K562 (cell line): ENCODE measurements at regions not wholly inside any gene's neighbourhood (a gene's known extent, or its start where the extent isn't known, plus 50 kb on each side); places are given as distances from the start of the nearest gene placed in this dataset.

ENCODE experiments used
- ATAC-seq: fragments of 200-7000 bp; cut with Tn5 transposase; 3 replicates; pipeline ENCODE4 v1.9.1; 2020; ENCODE audit warnings: moderate library complexity
- BruUV-seq: library from RNA; stranded (reverse); fragments of 400-500 nt; replicated peaks from 2 replicates; lab custom pipeline; 2021; lab: Mats Ljungman, UMichigan
- CTCF ChIA-PET: fragments of 300-600 bp; formaldehyde crosslinking; extraction: SDS; loops from one replicate; lab custom pipeline; 2021; ENCODE audit warnings: low intra/inter-chr PET ratio; lab: Yijun Ruan, JAX
- POLR2A ChIA-PET: fragments of 300-600, 350-650 bp; sonication (Branson Sonifier 250); formaldehyde crosslinking; extraction: SDS; loops from one replicate; lab custom pipeline; 2021; ENCODE audit warnings: antibody characterized with exemption, inconsistent platforms; lab: Yijun Ruan, JAX
- DNase-seq, 4 experiments: peaks; one replicate each; pipeline versions ENCODE4 v3.0.0 to v3.0.0-alpha.2; 2011 to 2018; ENCODE audit warnings: low spot score in 3 of 4, mixed read lengths in 3 of 4; ENCODE audit errors: extremely low read depth in 1 of 4
- FAIRE-seq: peaks from 2 replicates; lab custom pipeline; 2011; peaks lifted over from hg19 to GRCh38; lab: Jason Lieb, UNC
- H2AFZ ChIP-seq: 2 replicates; pipeline ENCODE4 v1.6.0; 2011; ENCODE audit warnings: low read depth, low read length, control low read depth, inconsistent platforms
- H3K27ac ChIP-seq: fragments of 200-600 bp; 3 replicates; pipeline ENCODE4 v1.8.0; 2011; ENCODE audit warnings: low read depth, mild to moderate bottlenecking, control low read depth, inconsistent platforms, low read length, moderate library complexity, mixed read lengths; ENCODE audit errors: extremely low read depth
- H3K27me3 ChIP-seq, 2 experiments: fragments of 300-600 bp in 1 of 2; 2 replicates in 1 of 2; 3 replicates in 1 of 2; pipeline versions ENCODE4 v1.6.0 to v1.8.0; 2011; ENCODE audit warnings: inconsistent platforms in 2 of 2, low read length in 2 of 2, mild to moderate bottlenecking in 1 of 2, mixed read lengths in 1 of 2, moderate library complexity in 1 of 2; ENCODE audit not compliant: control insufficient read depth in 2 of 2, insufficient read depth in 2 of 2
- H3K36me3 ChIP-seq: fragments of 300-600 bp; 3 replicates; pipeline ENCODE4 v1.8.0; 2011; ENCODE audit warnings: mild to moderate bottlenecking, low read length, inconsistent platforms; ENCODE audit not compliant: control insufficient read depth, insufficient read depth
- H3K4me1 ChIP-seq, 2 experiments: fragments of 200-600 bp in 1 of 2; replicated peaks in 1 of 2; 2 replicates in 1 of 2; 3 replicates in 1 of 2; pipeline versions ENCODE4 v1.5.1 to v1.8.0; 2011; ENCODE audit warnings: inconsistent platforms in 2 of 2, low read length in 2 of 2, mild to moderate bottlenecking in 1 of 2, mixed read lengths in 1 of 2, moderate library complexity in 1 of 2; ENCODE audit not compliant: control insufficient read depth in 2 of 2, insufficient read depth in 2 of 2
- H3K4me2 ChIP-seq: 2 replicates; pipeline ENCODE4 v1.6.1; 2011; ENCODE audit warnings: low read length, control low read depth, inconsistent platforms, mixed read lengths; ENCODE audit not compliant: insufficient read depth
- H3K4me3 ChIP-seq: fragments of 200-600 bp; sonication (generic), shearing (Covaris generic); 2 replicates; pipeline ENCODE4 v1.5.1; 2016; ENCODE audit warnings: control low read depth, inconsistent platforms
- H3K79me2 ChIP-seq: fragments of 200-600 bp; 3 replicates; pipeline ENCODE4 v1.8.0; 2011; ENCODE audit warnings: low read length, inconsistent platforms; ENCODE audit not compliant: control insufficient read depth, insufficient read depth
- H3K9ac ChIP-seq, 2 experiments: 2 replicates each; pipeline versions ENCODE4 v1.6.0 to v1.6.1; 2011; ENCODE audit warnings: low read depth in 2 of 2, low read length in 2 of 2, control low read depth in 1 of 2, inconsistent platforms in 1 of 2, mild to moderate bottlenecking in 1 of 2, mixed read lengths in 1 of 2; ENCODE audit not compliant: insufficient read depth in 1 of 2
- H3K9me1 ChIP-seq: one replicate; pipeline ENCODE4 v1.6.0; 2011; ENCODE audit warnings: inconsistent platforms, mild to moderate bottlenecking, low read length, moderate library complexity; ENCODE audit not compliant: control insufficient read depth, insufficient read depth
- H3K9me3 ChIP-seq: replicated peaks from 2 replicates; pipeline ENCODE4 v1.5.1; 2011; ENCODE audit warnings: low read depth, low read length, inconsistent platforms; ENCODE audit not compliant: control insufficient read depth, insufficient read depth
- H4K20me1 ChIP-seq: replicated peaks from 2 replicates; pipeline ENCODE4 v1.6.1; 2011; ENCODE audit warnings: low read length, inconsistent platforms, mixed read lengths; ENCODE audit not compliant: control insufficient read depth, insufficient read depth
- BRD4 ChIP-seq: fragments of 200-600 bp; sonication (generic); IDR thresholded peaks from 2 replicates; pipeline ENCODE4 v1.6.1; 2017; ENCODE audit warnings: inconsistent platforms
- BRF1 ChIP-seq: IDR thresholded peaks from 3 replicates; pipeline ENCODE4 v1.6.1; 2011; ENCODE audit warnings: borderline replicate concordance, mild to moderate bottlenecking; ENCODE audit not compliant: insufficient read length; ENCODE audit errors: extremely low read depth
- CTCFL ChIP-seq: IDR thresholded peaks from 2 replicates; pipeline ENCODE4 v1.6.1; 2011; ENCODE audit warnings: borderline replicate concordance, low read depth, mild to moderate bottlenecking, moderate library complexity, low read length; ENCODE audit not compliant: insufficient read depth, poor library complexity, severe bottlenecking
- EHMT2 ChIP-seq: fragments of 450-650 bp; IDR thresholded peaks from 2 replicates; pipeline ENCODE4 v1.6.1; 2018; ENCODE audit warnings: antibody characterized with exemption
- ETV6 ChIP-seq, 3 experiments: fragments of 150-350 bp in 1 of 3; sonication (generic) in 1 of 3; formaldehyde crosslinking in 1 of 3; IDR thresholded peaks; 2 replicates each; pipeline versions ENCODE4 v1.6.1 to v1.8.0; 2014 to 2022; ENCODE audit warnings: borderline replicate concordance in 2 of 3, low read depth in 2 of 3, antibody characterized with exemption in 1 of 3, low read length in 1 of 3, mild to moderate bottlenecking in 1 of 3, missing genetic modification reagents in 1 of 3
- GATAD2A ChIP-seq: fragments of 450-650 bp; IDR thresholded peaks from 2 replicates; pipeline ENCODE4 v1.6.1; 2017
- HIVEP1 ChIP-seq: fragments of 250-450 bp; sonication (Bioruptor Pico); IDR thresholded peaks from 2 replicates; pipeline ENCODE4 v1.4.0; 2020; ENCODE audit warnings: mild to moderate bottlenecking
- HMG20A ChIP-seq: fragments of 450-650 bp; formaldehyde crosslinking; conservative IDR thresholded peaks from 2 replicates; pipeline ENCODE4 v1.4.0; 2020; ENCODE audit warnings: mild to moderate bottlenecking, mixed read lengths
- HMGN3 ChIP-seq: IDR thresholded peaks from 2 replicates; pipeline ENCODE4 v1.6.1; 2011; ENCODE audit warnings: borderline replicate concordance, low read depth, mild to moderate bottlenecking, mixed read lengths, low read length; ENCODE audit not compliant: insufficient read length; ENCODE audit errors: extremely low read depth
- KAT2B ChIP-seq: IDR thresholded peaks from one replicate; pipeline ENCODE4 v1.6.1; 2012; ENCODE audit warnings: low read depth, mild to moderate bottlenecking, control low read depth, inconsistent platforms, low read length, moderate library complexity
- NR3C1 ChIP-seq: sonication (generic); formaldehyde crosslinking; IDR thresholded peaks from 2 replicates; pipeline ENCODE4 v1.8.1; 2022; ENCODE audit warnings: missing genetic modification reagents
- TAF1 ChIP-seq: IDR thresholded peaks from 2 replicates; pipeline ENCODE4 v1.6.1; 2011; ENCODE audit warnings: mild to moderate bottlenecking, low read length, moderate library complexity; ENCODE audit not compliant: insufficient read depth, control insufficient read depth, severe bottlenecking; ENCODE audit errors: extremely low read depth
- TAF7 ChIP-seq: fragments of 450-650 bp; IDR thresholded peaks from 2 replicates; pipeline ENCODE4 v1.6.1; 2016; ENCODE audit warnings: missing genetic modification characterization, missing compliant biosample characterization
- ZNF277 ChIP-seq: fragments of 250-450 bp; sonication (Bioruptor Pico); IDR thresholded peaks from 2 replicates; pipeline ENCODE4 v1.8.0; 2022; ENCODE audit warnings: inconsistent platforms, mild to moderate bottlenecking, moderate library complexity, borderline replicate concordance
- ZNF76 ChIP-seq: fragments of 250-450 bp; sonication (Bioruptor Pico); IDR thresholded peaks from 2 replicates; pipeline ENCODE4 v1.4.0; 2020; ENCODE audit warnings: mild to moderate bottlenecking, moderate library complexity, borderline replicate concordance
- WGBS: fragments of 100-300 bp; shearing (Covaris generic); methylation state at CpG from one replicate; pipeline ENCODE4 v1.1.6; 2016; ENCODE audit warnings: low coverage, mixed read lengths; ENCODE audit not compliant: insufficient coverage; ENCODE audit errors: missing lambda C conversion rate; 5-methylcytosine and 5-hydroxymethylcytosine counted together
- in situ Hi-C: fragments of 300-500 bp; cut with MboI; formaldehyde crosslinking; loops from 4 replicates; pipeline ENCODE4 v1.15.0; 2018; ENCODE audit warnings: inconsistent platforms, mixed read lengths
- intact Hi-C: fragments of 100-400 bp; cut with micrococcal nuclease; formaldehyde crosslinking; loops from 2 replicates; pipeline ENCODE4 v1.14.2; 2022
- TF ChIP-seq, protein P1 (sequence below): fragments of 250-450 bp; sonication (Bioruptor Pico); IDR thresholded peaks from 2 replicates; pipeline ENCODE4 v1.5.0; 2021

DNA sequence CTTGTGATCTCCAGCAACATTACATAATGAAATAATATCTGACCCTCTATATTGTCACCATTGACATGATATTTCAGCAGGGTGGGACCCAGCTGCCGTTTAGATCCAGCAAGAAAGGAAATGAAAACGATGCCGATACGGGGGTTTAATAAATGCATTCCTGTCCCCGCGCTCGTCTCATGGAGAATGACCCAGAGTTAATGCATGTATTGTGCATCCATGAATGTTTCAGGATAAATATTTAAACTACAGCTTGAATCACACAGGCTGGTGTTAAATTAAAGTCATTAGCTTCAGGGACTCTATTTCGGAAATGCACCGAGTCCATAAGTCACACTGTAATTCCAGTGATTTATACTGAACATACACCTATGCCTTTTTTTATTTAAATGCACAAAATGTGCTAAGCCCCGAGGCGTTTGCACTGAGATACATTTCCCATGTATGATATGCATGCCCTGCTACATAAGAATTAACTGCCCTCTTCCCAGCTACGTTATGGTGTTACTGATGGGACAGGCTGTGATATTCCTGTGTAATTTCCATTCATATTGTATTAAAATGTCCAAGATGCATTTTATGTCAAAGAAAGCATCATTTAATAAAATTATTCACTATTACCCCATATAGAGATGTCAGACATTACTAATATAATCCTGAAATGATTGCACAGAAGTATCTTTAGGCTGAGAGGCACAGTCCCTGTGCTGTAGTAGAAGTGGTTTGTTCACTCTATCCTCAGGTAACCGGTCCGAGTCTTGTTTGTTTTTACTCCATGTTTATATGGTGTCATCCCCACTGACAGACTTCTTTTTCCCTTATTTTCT, 109.3 kb upstream of the ZNF516 start:
- Histone ChIP-seq H3K27ac (no peak overlapping the region), H3K79me2 (no peaks in the 10 kb centered on the region), H3K4me3 (no peak overlapping the region), H4K20me1 (no peaks in the 10 kb centered on the region), H3K9ac (no peak overlapping the region), H3K4me1 (no peaks in the 10 kb centered on the region), H3K9me3 (no peaks in the 10 kb centered on the region), H3K27me3 (peaks cover 0 to 5% of the 10 kb centered on the region in 2 experiments; a peak in 1 of 5 replicates), H3K9me1 (no peaks in the 10 kb centered on the region), H3K36me3 (no peaks in the 10 kb centered on the region), H3K4me2 (no peak overlapping the region), H2AFZ (no peak overlapping the region)
- BruUV-seq: no TSS peak
- POLR2A ChIA-PET: interaction anchor here (0.7 kb wide), 1 partner anchor 10 kb away, joined by 3 read pairs; no protein-coding TSS in a partner anchor
- ATAC-seq (no peak), FAIRE-seq (no peak), DNase-seq (no peak)
- in situ Hi-C loops: no loop called here
- WGBS: 0% methylated on average over 14 of the region's 14 CpGs
- intact Hi-C loops: no loop called here
- CTCF ChIA-PET: no interaction called here
- no peak for TF ChIP-seq BRD4
- TF ChIP-seq TAF1: no peak
- TF ChIP-seq HMGN3: no peak
- no peak for TF ChIP-seq TAF7 (tag)
- no peak for TF ChIP-seq ZNF76 (CRISPR knock-in tag)
- no peak for TF ChIP-seq ZNF277 (CRISPR knock-in tag)
- no peak for TF ChIP-seq NR3C1 (CRISPR knock-in tag)
- TF ChIP-seq ETV6 (IDR thresholded peaks at IDR 0.05; ENCODE audit: borderline replicate concordance in 1 of 2, low read depth in 2 of 2, low read length in 1 of 2): no peak
- no peak for TF ChIP-seq ETV6 (CRISPR knock-in tag; IDR thresholded peaks at IDR 0.05; ENCODE audit: borderline replicate concordance)
- no peak for TF ChIP-seq CTCFL
- TF ChIP-seq HMG20A (CRISPR knock-in tag): no peak
- TF ChIP-seq BRF1: no peak
- TF ChIP-seq, protein P1, sequence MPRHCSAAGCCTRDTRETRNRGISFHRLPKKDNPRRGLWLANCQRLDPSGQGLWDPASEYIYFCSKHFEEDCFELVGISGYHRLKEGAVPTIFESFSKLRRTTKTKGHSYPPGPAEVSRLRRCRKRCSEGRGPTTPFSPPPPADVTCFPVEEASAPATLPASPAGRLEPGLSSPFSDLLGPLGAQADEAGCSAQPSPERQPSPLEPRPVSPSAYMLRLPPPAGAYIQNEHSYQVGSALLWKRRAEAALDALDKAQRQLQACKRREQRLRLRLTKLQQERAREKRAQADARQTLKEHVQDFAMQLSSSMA: no peak
- TF ChIP-seq HIVEP1 (CRISPR knock-in tag): no peak
- TF ChIP-seq GATAD2A: no peak
- no peak for TF ChIP-seq EHMT2
- no peak for TF ChIP-seq KAT2B
